Fibroblast of lung (primary cell): ENCODE measurements at regions not wholly inside any gene's neighbourhood (a gene's known extent, or its start where the extent isn't known, plus 50 kb on each side); places are given as distances from the start of the nearest gene placed in this dataset.

ENCODE experiments used
- DNase-seq, 2 donors: peaks; one replicate each; pipeline versions ENCODE4 v3.0.0 to v3.0.0-alpha.2; 2010; ENCODE audit warnings: low read depth in 2 of 2
- H2AFZ ChIP-seq: 2 replicates; pipeline ENCODE4 v1.5.1; 2012; ENCODE audit warnings: low read length, control low read depth, inconsistent platforms
- H3K27ac ChIP-seq: 2 replicates; pipeline ENCODE4 v1.5.1; 2011; ENCODE audit warnings: low read length, control low read depth; ENCODE audit not compliant: insufficient read depth
- H3K27me3 ChIP-seq: 2 replicates; pipeline ENCODE4 v1.5.1; 2011; ENCODE audit warnings: mild to moderate bottlenecking, low read length; ENCODE audit not compliant: control insufficient read depth, insufficient read depth
- H3K36me3 ChIP-seq: 2 replicates; pipeline ENCODE4 v1.5.1; 2011; ENCODE audit warnings: low read length; ENCODE audit not compliant: control insufficient read depth, insufficient read depth
- H3K4me1 ChIP-seq: 2 replicates; pipeline ENCODE4 v1.5.1; 2011; ENCODE audit warnings: low read length; ENCODE audit not compliant: control insufficient read depth, insufficient read depth; ENCODE audit errors: extremely low read depth
- H3K4me2 ChIP-seq: 2 replicates; pipeline ENCODE4 v1.5.1; 2011; ENCODE audit warnings: low read length, control low read depth; ENCODE audit not compliant: insufficient read depth; ENCODE audit errors: extremely low read depth
- H3K4me3 ChIP-seq, 4 experiments: fragments of 200-600 bp in 1 of 4; sonication (generic) in 1 of 4; replicated peaks in 1 of 4; 2 replicates each; pipeline ENCODE4 v1.5.1; 2011 to 2016; ENCODE audit warnings: low read length in 4 of 4, low read depth in 3 of 4, mild to moderate bottlenecking in 3 of 4, control low read depth in 2 of 4, inconsistent platforms in 1 of 4, mixed read lengths in 1 of 4; ENCODE audit not compliant: insufficient read depth in 1 of 4; ENCODE audit errors: control extremely low read depth in 1 of 4
- H3K79me2 ChIP-seq: 2 replicates; pipeline ENCODE4 v1.5.1; 2012; ENCODE audit warnings: mild to moderate bottlenecking, low read length, inconsistent platforms; ENCODE audit not compliant: control insufficient read depth, insufficient read depth
- H3K9ac ChIP-seq: 2 replicates; pipeline ENCODE4 v1.5.1; 2011; ENCODE audit warnings: mild to moderate bottlenecking, low read length, control low read depth; ENCODE audit not compliant: insufficient read depth
- H3K9me3 ChIP-seq: 2 replicates; pipeline ENCODE4 v1.5.1; 2012; ENCODE audit warnings: low read depth, low read length; ENCODE audit not compliant: control insufficient read depth, insufficient read depth
- H4K20me1 ChIP-seq: 2 replicates; pipeline ENCODE4 v1.5.1; 2011; ENCODE audit warnings: low read length; ENCODE audit not compliant: control insufficient read depth, insufficient read depth; ENCODE audit errors: extremely low read depth
- EZH2 ChIP-seq: IDR thresholded peaks from 2 replicates; pipeline ENCODE4 v1.5.1; 2012; ENCODE audit warnings: low read length, control low read depth, mild to moderate bottlenecking; ENCODE audit errors: missing control alignments
- TF ChIP-seq, protein P1 (sequence below), 2 donors: IDR thresholded peaks in 1 of 2; conservative IDR thresholded peaks in 1 of 2; 1 replicate in 1 of 2; 2 replicates in 1 of 2; pipeline ENCODE4 v1.5.1; 2011 to 2012; ENCODE audit warnings: low read length in 2 of 2, control low read depth in 1 of 2, inconsistent platforms in 1 of 2, low read depth in 1 of 2, mild to moderate bottlenecking in 1 of 2

DNA sequence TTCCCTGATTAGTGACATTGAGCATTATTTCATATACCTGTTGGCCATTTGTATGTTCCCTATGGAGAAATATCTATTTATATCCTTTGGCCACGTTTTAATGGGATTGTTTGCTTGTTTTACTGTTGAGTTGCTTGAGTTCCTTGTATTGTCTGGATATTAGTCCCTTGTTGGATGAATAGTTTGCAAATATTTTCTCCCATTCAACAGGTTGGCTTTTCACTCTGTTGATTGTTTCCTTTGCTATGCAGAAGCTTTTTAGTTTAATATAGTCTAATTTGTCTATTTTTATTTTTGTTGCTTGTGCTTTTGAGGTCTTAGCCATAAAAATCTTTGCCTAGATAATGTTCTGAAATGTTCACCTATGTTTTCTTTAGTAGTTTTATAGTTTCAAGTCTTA is 60.2 kb upstream of the HUWE1 start:
- Histone ChIP-seq H4K20me1 (no peaks in the 10 kb centered on the region), H3K9me3 (no peaks in the 10 kb centered on the region), H3K4me2 (no peak overlapping the region), H3K4me3 (no peak overlapping the region), H3K27me3 (no peaks in the 10 kb centered on the region), H3K9ac (no peak overlapping the region), H3K79me2 (no peaks in the 10 kb centered on the region), H3K4me1 (no peaks in the 10 kb centered on the region), H3K27ac (no peak overlapping the region), H3K36me3 (no peaks in the 10 kb centered on the region), H2AFZ (no peak overlapping the region)
- TF ChIP-seq, protein P1, sequence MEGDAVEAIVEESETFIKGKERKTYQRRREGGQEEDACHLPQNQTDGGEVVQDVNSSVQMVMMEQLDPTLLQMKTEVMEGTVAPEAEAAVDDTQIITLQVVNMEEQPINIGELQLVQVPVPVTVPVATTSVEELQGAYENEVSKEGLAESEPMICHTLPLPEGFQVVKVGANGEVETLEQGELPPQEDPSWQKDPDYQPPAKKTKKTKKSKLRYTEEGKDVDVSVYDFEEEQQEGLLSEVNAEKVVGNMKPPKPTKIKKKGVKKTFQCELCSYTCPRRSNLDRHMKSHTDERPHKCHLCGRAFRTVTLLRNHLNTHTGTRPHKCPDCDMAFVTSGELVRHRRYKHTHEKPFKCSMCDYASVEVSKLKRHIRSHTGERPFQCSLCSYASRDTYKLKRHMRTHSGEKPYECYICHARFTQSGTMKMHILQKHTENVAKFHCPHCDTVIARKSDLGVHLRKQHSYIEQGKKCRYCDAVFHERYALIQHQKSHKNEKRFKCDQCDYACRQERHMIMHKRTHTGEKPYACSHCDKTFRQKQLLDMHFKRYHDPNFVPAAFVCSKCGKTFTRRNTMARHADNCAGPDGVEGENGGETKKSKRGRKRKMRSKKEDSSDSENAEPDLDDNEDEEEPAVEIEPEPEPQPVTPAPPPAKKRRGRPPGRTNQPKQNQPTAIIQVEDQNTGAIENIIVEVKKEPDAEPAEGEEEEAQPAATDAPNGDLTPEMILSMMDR (conservative IDR thresholded peaks at IDR 0.05 in 1 of 2, IDR thresholded peaks at IDR 0.05 in 1 of 2; ENCODE audit: low read depth in 1 of 2, low read length in 2 of 2) = no peak
- TF ChIP-seq EZH2 = no peak
- DNase-seq = no peak

DNA sequence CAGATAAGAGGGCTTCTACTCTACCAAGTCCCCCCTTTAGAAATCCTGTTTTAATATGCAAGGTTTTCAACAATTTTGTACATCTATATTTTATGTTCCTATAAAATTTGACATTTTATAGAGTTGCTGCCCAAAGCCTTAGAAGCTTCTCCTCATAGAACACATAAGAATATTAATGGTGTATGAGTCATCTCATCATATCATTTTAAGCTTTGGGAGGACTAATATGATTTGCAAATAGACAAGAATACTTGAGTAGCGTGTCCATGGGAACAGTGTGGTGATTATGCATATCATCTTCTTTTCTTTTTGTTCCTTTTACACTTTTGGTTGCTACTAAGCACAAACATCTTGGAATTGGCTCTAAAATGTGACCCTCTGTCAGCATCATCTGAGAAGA is 56.7 kb upstream of the HUWE1 start:
- H3K4me2 ChIP-seq = no peak overlapping the region
- no peaks in the 10 kb centered on the region for H3K9me3 ChIP-seq
- H3K4me1 ChIP-seq = no peaks in the 10 kb centered on the region
- no peak for TF ChIP-seq EZH2
- TF ChIP-seq, protein P1 (conservative IDR thresholded peaks at IDR 0.05 in 1 of 2, IDR thresholded peaks at IDR 0.05 in 1 of 2; ENCODE audit: low read depth in 1 of 2, low read length in 2 of 2) = no peak
- H3K4me3 ChIP-seq = no peak overlapping the region
- H3K27me3 ChIP-seq = no peaks in the 10 kb centered on the region
- DNase-seq = no peak
- no peak overlapping the region for H3K27ac ChIP-seq
- no peaks in the 10 kb centered on the region for H3K79me2 ChIP-seq
- no peaks in the 10 kb centered on the region for H4K20me1 ChIP-seq
- no peak overlapping the region for H3K9ac ChIP-seq
- H3K36me3 ChIP-seq = no peaks in the 10 kb centered on the region
- no peak overlapping the region for H2AFZ ChIP-seq

DNA sequence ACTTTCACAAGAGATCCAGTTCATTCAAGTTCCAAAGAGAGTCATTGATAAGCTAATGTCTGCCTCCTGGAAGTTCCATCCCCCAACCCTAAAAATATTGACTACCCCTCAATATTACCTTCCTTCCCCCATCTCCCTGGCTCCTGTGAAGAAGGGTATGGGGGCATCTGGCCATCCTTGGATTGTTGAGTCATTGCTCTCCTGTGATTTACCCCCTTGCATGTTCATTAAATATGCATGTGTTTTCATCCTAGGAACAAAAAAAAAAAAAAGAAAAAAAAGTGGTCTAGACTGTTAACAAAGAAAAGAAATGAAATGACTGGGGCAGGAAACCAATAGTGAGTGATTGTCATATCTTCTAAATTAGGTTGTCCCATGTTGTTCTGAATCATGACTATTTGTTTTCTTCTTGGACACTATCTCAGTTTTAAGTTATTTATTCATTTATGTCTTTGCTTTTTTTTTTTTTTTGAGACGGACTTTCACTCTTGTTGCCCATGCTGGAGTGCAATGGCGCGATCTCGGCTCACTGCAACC is 51.9 kb upstream of the HUWE1 start:
- no peak overlapping the region for H3K4me3 ChIP-seq
- no peaks in the 10 kb centered on the region for H3K27me3 ChIP-seq
- no peak for DNase-seq
- H3K9ac ChIP-seq = no peak overlapping the region
- no peaks in the 10 kb centered on the region for H4K20me1 ChIP-seq
- no peaks in the 10 kb centered on the region for H3K36me3 ChIP-seq
- no peak overlapping the region for H2AFZ ChIP-seq
- no peaks in the 10 kb centered on the region for H3K9me3 ChIP-seq
- no peaks in the 10 kb centered on the region for H3K79me2 ChIP-seq
- no peaks in the 10 kb centered on the region for H3K4me1 ChIP-seq
- TF ChIP-seq EZH2 = no peak
- TF ChIP-seq, protein P1 (conservative IDR thresholded peaks at IDR 0.05 in 1 of 2, IDR thresholded peaks at IDR 0.05 in 1 of 2; ENCODE audit: low read depth in 1 of 2, low read length in 2 of 2) = no peak
- H3K27ac ChIP-seq = no peak overlapping the region
- H3K4me2 ChIP-seq = no peak overlapping the region
